Keratinocyte (primary cell): ENCODE measurements at regions not wholly inside any gene's neighbourhood (a gene's known extent, or its start where the extent isn't known, plus 50 kb on each side); places are given as distances from the start of the nearest gene placed in this dataset.

Experiments
- DNase-seq: peaks from one replicate; pipeline ENCODE4 v3.0.0-alpha.2; 2011; ENCODE audit warnings: low read depth, missing footprints, low spot score
- FAIRE-seq: peaks from 2 replicates; lab custom pipeline; 2011; peaks lifted over from hg19 to GRCh38; lab: Jason Lieb, UNC
- H2AFZ ChIP-seq: 2 replicates; pipeline ENCODE4 v1.6.0; 2012; ENCODE audit warnings: low read length, control low read depth, inconsistent platforms; ENCODE audit not compliant: control insufficient read depth
- H3K27ac ChIP-seq: 2 replicates; pipeline ENCODE4 v1.5.1; 2011; ENCODE audit warnings: low read length; ENCODE audit not compliant: control insufficient read depth, insufficient read depth
- H3K27me3 ChIP-seq: 3 replicates; pipeline ENCODE4 v1.6.0; 2011; ENCODE audit warnings: low read length; ENCODE audit not compliant: control insufficient read depth, insufficient read depth; ENCODE audit errors: extremely low read depth
- H3K36me3 ChIP-seq, 2 experiments: 2 replicates in 1 of 2; 3 replicates in 1 of 2; pipeline ENCODE4 v1.5.1; 2011; ENCODE audit warnings: low read length in 2 of 2, mild to moderate bottlenecking in 1 of 2; ENCODE audit not compliant: control insufficient read depth in 2 of 2, insufficient read depth in 2 of 2; ENCODE audit errors: extremely low read depth in 1 of 2
- H3K4me1 ChIP-seq: 3 replicates; pipeline ENCODE4 v1.5.1; 2011; ENCODE audit warnings: low read length; ENCODE audit not compliant: control insufficient read depth, insufficient read depth; ENCODE audit errors: extremely low read depth
- H3K4me2 ChIP-seq: 3 replicates; pipeline ENCODE4 v1.6.0; 2011; ENCODE audit warnings: low read depth, low read length; ENCODE audit not compliant: control insufficient read depth, insufficient read depth; ENCODE audit errors: extremely low read depth
- H3K4me3 ChIP-seq, 3 experiments: fragments of 200-600 bp in 1 of 3; sonication (generic) in 1 of 3; 2 replicates in 2 of 3; 3 replicates in 1 of 3; pipeline ENCODE4 v1.5.1; 2011 to 2016; ENCODE audit warnings: low read length in 3 of 3, mild to moderate bottlenecking in 3 of 3, control low read depth in 2 of 3, inconsistent platforms in 1 of 3, low read depth in 1 of 3, mixed read lengths in 1 of 3, mixed run types in 1 of 3, moderate library complexity in 1 of 3; ENCODE audit not compliant: control insufficient read depth in 2 of 3, insufficient read depth in 2 of 3; ENCODE audit errors: extremely low read depth in 1 of 3
- H3K79me2 ChIP-seq: 2 replicates; pipeline ENCODE4 v1.6.0; 2012; ENCODE audit warnings: low read length; ENCODE audit not compliant: control insufficient read depth, insufficient read depth
- H3K9ac ChIP-seq: 3 replicates; pipeline ENCODE4 v1.6.0; 2011; ENCODE audit warnings: low read length; ENCODE audit not compliant: control insufficient read depth, insufficient read depth; ENCODE audit errors: extremely low read depth
- H3K9me1 ChIP-seq: 3 replicates; pipeline ENCODE4 v1.6.0; 2011; ENCODE audit warnings: low read length; ENCODE audit not compliant: control insufficient read depth, insufficient read depth; ENCODE audit errors: extremely low read depth
- H3K9me3 ChIP-seq: 2 replicates; pipeline ENCODE4 v1.5.1; 2012; ENCODE audit warnings: low read depth, low read length; ENCODE audit not compliant: control insufficient read depth
- H4K20me1 ChIP-seq: 3 replicates; pipeline ENCODE4 v1.6.0; 2011; ENCODE audit warnings: low read length; ENCODE audit not compliant: control insufficient read depth, insufficient read depth; ENCODE audit errors: extremely low read depth
- CTCF ChIP-seq, 3 experiments: IDR thresholded peaks in 1 of 3; conservative IDR thresholded peaks in 1 of 3; optimal IDR thresholded peaks in 1 of 3; 2 replicates in 2 of 3; 3 replicates in 1 of 3; pipeline versions ENCODE3 to v1.5.1; 2011; ENCODE audit warnings: low read length in 3 of 3, mild to moderate bottlenecking in 3 of 3, moderate library complexity in 2 of 3, control low read depth in 1 of 3, inconsistent platforms in 1 of 3; ENCODE audit not compliant: insufficient read depth in 2 of 3; ENCODE audit errors: extremely low read depth in 1 of 3
- EZH2 ChIP-seq: IDR thresholded peaks from one replicate; pipeline ENCODE4 v1.6.1; 2012; ENCODE audit warnings: inconsistent platforms, mild to moderate bottlenecking, low read length, moderate library complexity
- dilution Hi-C: fragments of 300-500 bp; cut with MboI; formaldehyde crosslinking; loops from one replicate; pipeline ENCODE4 v1.7.0; 2020; ENCODE audit warnings: low sequenced_read_pairs; ENCODE audit not compliant: extremely low pct_ligation_motif_present

- Histone ChIP-seq H3K9me3 (peaks cover 2% of the 10 kb centered on the region), H3K4me2 (no peak overlapping the region), H2AFZ (no peak overlapping the region), H4K20me1 (no peaks in the 10 kb centered on the region), H3K79me2 (no peaks in the 10 kb centered on the region), H3K9ac (no peak overlapping the region), H3K27ac (no peak overlapping the region), H3K36me3 (no peaks in the 10 kb centered on the region), H3K4me3 (no peak overlapping the region), H3K4me1 (no peaks in the 10 kb centered on the region), H3K27me3 (no peaks in the 10 kb centered on the region), H3K9me1 (no peaks in the 10 kb centered on the region)
- FAIRE-seq (no peak), DNase-seq (no peak)
- no peak for TF ChIP-seq CTCF (optimal IDR thresholded peaks at IDR 0.05 in 1 of 3, IDR thresholded peaks at IDR 0.05 in 1 of 3, conservative IDR thresholded peaks at IDR 0.05 in 1 of 3; ENCODE audit: extremely low read depth in 1 of 3, insufficient read depth in 2 of 3, low read length in 3 of 3)
- no peak for TF ChIP-seq EZH2
- dilution Hi-C loops = no loop called here
Observed at GRCh38 chr11:36976741-36977140, 378.7 kb upstream of the RAG2 start.

- Histone ChIP-seq H3K36me3 (no peaks in the 10 kb centered on the region), H3K9me3 (peaks cover 2% of the 10 kb centered on the region), H3K9me1 (no peaks in the 10 kb centered on the region), H2AFZ (no peak overlapping the region), H3K4me2 (no peak overlapping the region), H3K27ac (no peak overlapping the region), H4K20me1 (no peaks in the 10 kb centered on the region), H3K4me1 (no peaks in the 10 kb centered on the region), H3K9ac (no peak overlapping the region), H3K27me3 (no peaks in the 10 kb centered on the region), H3K4me3 (no peak overlapping the region), H3K79me2 (no peaks in the 10 kb centered on the region)
- TF ChIP-seq EZH2 (no peak), CTCF (optimal IDR thresholded peaks at IDR 0.05 in 1 of 3, IDR thresholded peaks at IDR 0.05 in 1 of 3, conservative IDR thresholded peaks at IDR 0.05 in 1 of 3; ENCODE audit: extremely low read depth in 1 of 3, insufficient read depth in 2 of 3, low read length in 3 of 3) (no peak)
- DNase-seq (no peak), FAIRE-seq (no peak)
- dilution Hi-C loops = no loop called here
Observed at GRCh38 chr11:36974771-36975170, 376.7 kb upstream of the RAG2 start.
